ENCODE measurements at regions not wholly inside any gene's neighbourhood (a gene's known extent, or its start where the extent isn't known, plus 50 kb on each side); places are given as distances from the start of the nearest gene placed in this dataset.

GRCh38 chr6:12393100-12393499 lies 102.9 kb downstream of the EDN1 start:
- TF ChIP-seq POLR2A (IDR thresholded peaks at IDR 0.05; ENCODE audit: low read length) (no peak), GATA1 (IDR thresholded peaks at IDR 0.05; ENCODE audit: low read depth, low read length) (no peak)
